ENCODE measurements at regions not wholly inside any gene's neighbourhood (a gene's known extent, or its start where the extent isn't known, plus 50 kb on each side); places are given as distances from the start of the nearest gene placed in this dataset.
"Not testable (repeated sequence)": the region's sequence is repeated elsewhere in the genome, so short reads cannot be mapped to it uniquely, and the experiment has no call there.

DNA sequence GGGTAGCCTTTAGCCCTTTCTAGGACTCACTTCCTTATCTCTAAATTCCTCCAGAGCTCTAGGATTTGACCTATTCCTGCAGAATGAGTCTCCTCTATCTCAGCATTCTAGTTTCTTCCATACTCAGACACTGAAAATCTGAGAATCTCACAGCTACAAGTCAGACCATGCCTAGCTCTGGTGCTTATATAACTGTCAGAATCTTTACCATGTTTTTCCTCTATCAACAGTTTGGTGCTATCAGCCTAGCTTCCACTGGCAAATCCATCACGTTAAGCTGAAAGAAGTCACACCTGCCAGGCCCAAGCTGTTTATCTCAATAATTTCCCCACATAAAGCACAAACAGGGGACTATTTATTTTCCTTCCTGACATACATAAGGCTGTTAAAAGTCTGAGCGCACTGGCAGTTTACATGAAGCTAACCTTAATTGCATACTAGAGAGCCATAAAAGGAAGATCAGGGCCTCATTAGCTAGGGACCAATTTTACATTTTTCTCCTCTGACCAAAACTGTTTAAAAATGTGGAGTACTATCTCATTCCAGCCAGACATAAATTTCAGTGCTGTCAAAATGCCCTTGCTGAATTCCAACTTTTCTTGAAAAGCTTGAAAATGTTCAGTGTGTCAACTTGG, 270.5 kb downstream of the C12orf75 start:
- H3K4me3 ChIP-seq (ENCODE audit: low read depth, low read length): no peak overlapping the region
- in situ Hi-C loops (cut with HindIII; ENCODE audit: low sequenced_read_pairs): no loop called here
- TF ChIP-seq, protein P1, sequence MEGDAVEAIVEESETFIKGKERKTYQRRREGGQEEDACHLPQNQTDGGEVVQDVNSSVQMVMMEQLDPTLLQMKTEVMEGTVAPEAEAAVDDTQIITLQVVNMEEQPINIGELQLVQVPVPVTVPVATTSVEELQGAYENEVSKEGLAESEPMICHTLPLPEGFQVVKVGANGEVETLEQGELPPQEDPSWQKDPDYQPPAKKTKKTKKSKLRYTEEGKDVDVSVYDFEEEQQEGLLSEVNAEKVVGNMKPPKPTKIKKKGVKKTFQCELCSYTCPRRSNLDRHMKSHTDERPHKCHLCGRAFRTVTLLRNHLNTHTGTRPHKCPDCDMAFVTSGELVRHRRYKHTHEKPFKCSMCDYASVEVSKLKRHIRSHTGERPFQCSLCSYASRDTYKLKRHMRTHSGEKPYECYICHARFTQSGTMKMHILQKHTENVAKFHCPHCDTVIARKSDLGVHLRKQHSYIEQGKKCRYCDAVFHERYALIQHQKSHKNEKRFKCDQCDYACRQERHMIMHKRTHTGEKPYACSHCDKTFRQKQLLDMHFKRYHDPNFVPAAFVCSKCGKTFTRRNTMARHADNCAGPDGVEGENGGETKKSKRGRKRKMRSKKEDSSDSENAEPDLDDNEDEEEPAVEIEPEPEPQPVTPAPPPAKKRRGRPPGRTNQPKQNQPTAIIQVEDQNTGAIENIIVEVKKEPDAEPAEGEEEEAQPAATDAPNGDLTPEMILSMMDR (IDR thresholded peaks at IDR 0.05; ENCODE audit: low read depth, low read length): no peak

DNA sequence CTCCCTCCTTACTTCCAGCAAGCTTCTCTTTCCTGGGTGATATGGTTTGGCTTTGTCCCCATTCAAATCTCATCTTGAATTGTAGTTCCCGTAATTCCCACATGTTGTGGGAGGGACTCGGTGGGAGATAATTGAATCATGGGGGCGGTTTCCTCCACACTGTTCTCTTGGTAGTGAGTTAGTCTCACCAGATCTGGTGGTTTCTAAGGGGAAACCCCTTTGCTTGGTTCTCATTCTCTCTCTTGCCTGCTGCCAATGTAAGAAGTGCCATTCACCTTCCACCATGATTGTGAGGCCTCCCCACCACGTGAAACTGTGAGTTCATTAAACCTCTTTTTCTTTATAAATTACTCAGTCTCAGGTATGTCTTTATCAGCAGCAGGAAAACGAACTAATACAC, 271.8 kb downstream of the C12orf75 start:
- H3K4me3 ChIP-seq (ENCODE audit: low read depth, low read length); DNase-seq (ENCODE audit: low read depth, low spot score); in situ Hi-C loops (cut with HindIII; ENCODE audit: low sequenced_read_pairs): not testable (repeated sequence)

More for the DNA sequence above, 270.5 kb downstream of the C12orf75 start:
- DNase-seq (ENCODE audit: low read depth, low spot score): no peak

GRCh38 chr12:105604281-105604680, 273.8 kb downstream of the C12orf75 start:
- DNase-seq (ENCODE audit: low read depth, low spot score); in situ Hi-C loops (cut with HindIII; ENCODE audit: low sequenced_read_pairs): not testable (repeated sequence)

GRCh38 chr12:105606613-105607012, 276.1 kb downstream of the C12orf75 start:
- DNase-seq (ENCODE audit: low read depth, low spot score); H3K4me3 ChIP-seq (ENCODE audit: low read depth, low read length); in situ Hi-C loops (cut with HindIII; ENCODE audit: low sequenced_read_pairs): not testable (repeated sequence)

More at GRCh38 chr12:105604281-105604680, 273.8 kb downstream of the C12orf75 start:
- not testable (repeated sequence) for H3K4me3 ChIP-seq (ENCODE audit: low read depth, low read length)

- in situ Hi-C loops (cut with HindIII; ENCODE audit: low sequenced_read_pairs); H3K4me3 ChIP-seq (ENCODE audit: low read depth, low read length); DNase-seq (ENCODE audit: low read depth, low spot score): not testable (repeated sequence)
Measured at GRCh38 chr12:105609001-105609400, 278.5 kb downstream of the C12orf75 start.

GRCh38 chr12:105610459-105610858, 280.0 kb downstream of the C12orf75 start:
- no peak overlapping the region for H3K4me3 ChIP-seq (ENCODE audit: low read depth, low read length)
- in situ Hi-C loops (cut with HindIII; ENCODE audit: low sequenced_read_pairs): no loop called here
- TF ChIP-seq, protein P1 (IDR thresholded peaks at IDR 0.05; ENCODE audit: low read depth, low read length): no peak
- no peak for DNase-seq (ENCODE audit: low read depth, low spot score)

DNA sequence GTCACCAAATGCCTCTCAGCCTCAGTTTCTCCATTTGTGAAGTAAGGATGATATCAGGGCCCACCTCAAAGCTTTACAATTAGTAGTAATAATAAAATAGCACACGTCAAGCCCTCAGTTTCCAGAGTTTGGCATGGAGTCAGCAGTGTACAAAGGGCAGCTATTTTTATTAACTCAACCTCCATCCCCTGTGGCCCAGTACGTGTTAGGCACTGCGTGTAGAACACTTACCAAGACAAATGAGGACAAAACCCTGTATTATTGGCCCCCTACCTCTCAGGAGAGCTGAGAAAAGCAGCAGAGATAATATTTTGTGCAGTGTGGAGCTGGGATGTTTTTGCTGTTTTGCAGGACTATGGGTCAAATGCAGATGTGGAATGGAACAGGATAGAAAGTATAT, 280.8 kb downstream of the C12orf75 start:
- no peak overlapping the region for H3K4me3 ChIP-seq (ENCODE audit: low read depth, low read length)
- in situ Hi-C loops (cut with HindIII; ENCODE audit: low sequenced_read_pairs): no loop called here
- DNase-seq (ENCODE audit: low read depth, low spot score): no peak
- TF ChIP-seq, protein P1 (IDR thresholded peaks at IDR 0.05; ENCODE audit: low read depth, low read length): no peak

DNA sequence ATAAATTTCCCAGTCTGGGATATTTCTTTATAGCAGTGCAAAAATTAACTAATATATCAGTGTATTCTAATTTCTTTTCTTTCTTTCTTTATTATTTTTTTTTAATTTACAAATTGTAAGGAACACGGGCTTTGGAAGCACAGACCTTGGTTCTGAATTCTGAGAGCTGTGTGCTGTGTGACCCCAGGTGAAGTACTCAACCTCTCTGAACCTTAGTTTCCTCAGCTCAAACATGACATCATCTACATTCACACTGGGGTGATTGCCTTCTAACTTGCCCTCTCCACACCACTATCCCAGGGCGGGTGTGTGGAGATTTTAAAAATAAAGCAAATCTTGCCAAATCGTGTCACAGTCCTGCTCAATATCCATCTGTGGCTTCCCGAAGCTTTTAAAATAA, 282.8 kb downstream of the C12orf75 start:
- TF ChIP-seq, protein P1 (IDR thresholded peaks at IDR 0.05; ENCODE audit: low read depth, low read length): no peak
- no peak for DNase-seq (ENCODE audit: low read depth, low spot score)
- in situ Hi-C loops (cut with HindIII; ENCODE audit: low sequenced_read_pairs): no loop called here
- no peak overlapping the region for H3K4me3 ChIP-seq (ENCODE audit: low read depth, low read length)

- H3K4me3 ChIP-seq (ENCODE audit: low read depth, low read length): no peak overlapping the region
- TF ChIP-seq, protein P1 (IDR thresholded peaks at IDR 0.05; ENCODE audit: low read depth, low read length): no peak
- DNase-seq (ENCODE audit: low read depth, low spot score): no peak
- in situ Hi-C loops (cut with HindIII; ENCODE audit: low sequenced_read_pairs): no loop called here
Measured at GRCh38 chr12:105613887-105614286, 283.4 kb downstream of the C12orf75 start.

Measured in astrocyte of the spinal cord (primary cell).